ENCODE measurements at regions not wholly inside any gene's neighbourhood (a gene's known extent, or its start where the extent isn't known, plus 50 kb on each side); places are given as distances from the start of the nearest gene placed in this dataset.

GRCh38 chr4:146110871-146111485, 64.5 kb upstream of the LSM6 start:
- Histone ChIP-seq H3K9me3 (no peaks in the 10 kb centered on the region), H3K4me1 (ENCODE audit: insufficient read depth) (no peaks in the 10 kb centered on the region), H3K4me3 (no peak overlapping the region), H3K27ac (no peak overlapping the region), H3K36me3 (no peaks in the 10 kb centered on the region), H3K27me3 (no peaks in the 10 kb centered on the region)
- DNase-seq, result no peak
- TF ChIP-seq EP300 (IDR thresholded peaks at IDR 0.05) (no peak), CTCF (IDR thresholded peaks at IDR 0.05) (no peak), POLR2A (IDR thresholded peaks at IDR 0.05) (no peak)
- 32 to 56% (median 49%) methylated on average over 4 of the region's 4 CpGs for WGBS, 3 donors
- intact Hi-C loops (cut with DNase I), result no loop called here

GRCh38 chr4:146108756-146109155, 66.8 kb upstream of the LSM6 start:
- no peak overlapping the region for H3K4me3 ChIP-seq
- WGBS, 3 donors, result 52 to 64% (median 56%) methylated on average over 1 of the region's 1 CpG
- no peak for DNase-seq
- H3K27ac ChIP-seq, result no peak overlapping the region
- H3K4me1 ChIP-seq (ENCODE audit: insufficient read depth), result no peaks in the 10 kb centered on the region
- no peaks in the 10 kb centered on the region for H3K27me3 ChIP-seq
- no peak for TF ChIP-seq POLR2A (IDR thresholded peaks at IDR 0.05)
- TF ChIP-seq EP300 (IDR thresholded peaks at IDR 0.05), result no peak
- TF ChIP-seq CTCF (IDR thresholded peaks at IDR 0.05), result no peak
- H3K36me3 ChIP-seq, result no peaks in the 10 kb centered on the region
- H3K9me3 ChIP-seq, result no peaks in the 10 kb centered on the region
- intact Hi-C loops (cut with DNase I), result no loop called here

- DNase-seq, result no peak
- Histone ChIP-seq H3K9me3 (no peaks in the 10 kb centered on the region), H3K36me3 (no peaks in the 10 kb centered on the region), H3K4me1 (ENCODE audit: insufficient read depth) (no peaks in the 10 kb centered on the region), H3K27me3 (no peaks in the 10 kb centered on the region), H3K4me3 (no peak overlapping the region), H3K27ac (no peak overlapping the region)
- WGBS, 3 donors, result 91 to 93% (median 92%) methylated on average over 3 of the region's 3 CpGs
- TF ChIP-seq CTCF (IDR thresholded peaks at IDR 0.05) (no peak), POLR2A (IDR thresholded peaks at IDR 0.05) (no peak), EP300 (IDR thresholded peaks at IDR 0.05) (no peak)
- intact Hi-C loops (cut with DNase I), result no loop called here
Measured at GRCh38 chr4:146107587-146108240, 67.8 kb upstream of the LSM6 start.

- Histone ChIP-seq H3K27me3 (no peaks in the 10 kb centered on the region), H3K36me3 (no peaks in the 10 kb centered on the region), H3K4me1 (ENCODE audit: insufficient read depth) (no peaks in the 10 kb centered on the region), H3K27ac (no peak overlapping the region), H3K4me3 (no peak overlapping the region), H3K9me3 (no peaks in the 10 kb centered on the region)
- no peak for TF ChIP-seq POLR2A (IDR thresholded peaks at IDR 0.05)
- no peak for TF ChIP-seq CTCF (IDR thresholded peaks at IDR 0.05)
- TF ChIP-seq EP300 (IDR thresholded peaks at IDR 0.05), result no peak
- no peak for DNase-seq
- intact Hi-C loops (cut with DNase I), result no loop called here
- 92 to 100% (median 96%) methylated on average over 1 of the region's 1 CpG for WGBS, 3 donors
Measured at GRCh38 chr4:146105464-146105863, 70.1 kb upstream of the LSM6 start.

Measured in ovary (tissue), 7 donors.